GM23338 (cell line): ENCODE measurements at regions not wholly inside any gene's neighbourhood (a gene's known extent, or its start where the extent isn't known, plus 50 kb on each side); places are given as distances from the start of the nearest gene placed in this dataset.

Experiments
- EZH2 ChIP-seq: fragments of 200-600 bp; sonication (generic); IDR thresholded peaks from one replicate; pipeline ENCODE4 v1.8.0; 2017; ENCODE audit warnings: antibody characterized with exemption, mild to moderate bottlenecking, low read depth; ENCODE audit not compliant: unreplicated experiment
- EZH2phosphoT487 ChIP-seq: fragments of 200-600 bp; sonication (generic); IDR thresholded peaks from one replicate; pipeline ENCODE4 v1.8.1; 2018; ENCODE audit warnings: antibody characterized with exemption; ENCODE audit not compliant: unreplicated experiment
- NANOG ChIP-seq: IDR thresholded peaks from 2 replicates; pipeline ENCODE4 v1.6.1; 2016; ENCODE audit warnings: antibody characterized with exemption, borderline replicate concordance
- POLR2AphosphoS5 ChIP-seq: IDR thresholded peaks from 2 replicates; pipeline ENCODE4 v1.6.1; 2016; ENCODE audit warnings: antibody characterized with exemption, low read depth
- TF ChIP-seq, protein P1 (sequence below), 2 experiments: fragments of 200-600 bp in 1 of 2; sonication (generic) in 1 of 2; conservative IDR thresholded peaks; 2 replicates each; pipeline versions ENCODE4 v1.5.1 to v1.6.1; 2016 to 2017; ENCODE audit warnings: antibody characterized with exemption in 2 of 2, low read depth in 2 of 2, mild to moderate bottlenecking in 2 of 2, moderate library complexity in 1 of 2
- TF ChIP-seq, protein P2 (sequence below): IDR thresholded peaks from one replicate; pipeline ENCODE4 v1.6.1; 2018; ENCODE audit warnings: antibody characterized with exemption; ENCODE audit not compliant: unreplicated experiment

DNA sequence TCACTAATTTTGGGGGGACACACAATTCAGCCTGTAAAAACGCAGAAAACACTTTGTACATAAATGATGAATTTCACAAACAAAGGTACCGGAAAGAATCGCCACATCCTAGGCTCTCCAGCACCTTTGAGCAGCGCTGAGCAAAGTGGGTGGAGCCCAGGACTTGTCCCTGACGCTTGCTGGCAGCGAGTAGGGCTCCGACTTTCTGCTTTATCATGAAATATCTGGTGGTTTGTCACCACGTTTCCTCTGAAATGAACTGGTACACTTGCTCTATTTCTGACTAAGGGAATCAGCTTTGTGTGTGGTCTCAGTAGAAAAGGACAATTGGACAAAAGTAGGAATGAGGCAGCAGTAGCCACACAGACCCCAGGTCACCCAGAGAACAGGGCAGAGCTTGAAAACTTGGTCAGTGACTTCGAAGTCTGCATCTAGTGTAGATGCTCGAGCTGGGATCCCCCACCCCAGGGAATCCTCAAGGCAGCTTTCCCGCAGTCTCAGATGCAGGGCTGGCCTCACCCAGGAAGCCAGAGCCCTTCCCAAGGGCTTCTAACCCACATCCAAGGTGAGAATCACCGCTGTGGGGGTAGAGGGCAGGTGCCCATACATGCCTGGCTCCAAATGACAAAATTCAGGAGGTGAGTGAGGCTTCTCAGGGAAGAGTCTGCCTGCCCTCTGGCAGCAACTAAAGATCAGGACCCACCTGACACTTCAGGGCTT lies 85.3 kb upstream of the SOX1 start:
- TF ChIP-seq, protein P1, sequence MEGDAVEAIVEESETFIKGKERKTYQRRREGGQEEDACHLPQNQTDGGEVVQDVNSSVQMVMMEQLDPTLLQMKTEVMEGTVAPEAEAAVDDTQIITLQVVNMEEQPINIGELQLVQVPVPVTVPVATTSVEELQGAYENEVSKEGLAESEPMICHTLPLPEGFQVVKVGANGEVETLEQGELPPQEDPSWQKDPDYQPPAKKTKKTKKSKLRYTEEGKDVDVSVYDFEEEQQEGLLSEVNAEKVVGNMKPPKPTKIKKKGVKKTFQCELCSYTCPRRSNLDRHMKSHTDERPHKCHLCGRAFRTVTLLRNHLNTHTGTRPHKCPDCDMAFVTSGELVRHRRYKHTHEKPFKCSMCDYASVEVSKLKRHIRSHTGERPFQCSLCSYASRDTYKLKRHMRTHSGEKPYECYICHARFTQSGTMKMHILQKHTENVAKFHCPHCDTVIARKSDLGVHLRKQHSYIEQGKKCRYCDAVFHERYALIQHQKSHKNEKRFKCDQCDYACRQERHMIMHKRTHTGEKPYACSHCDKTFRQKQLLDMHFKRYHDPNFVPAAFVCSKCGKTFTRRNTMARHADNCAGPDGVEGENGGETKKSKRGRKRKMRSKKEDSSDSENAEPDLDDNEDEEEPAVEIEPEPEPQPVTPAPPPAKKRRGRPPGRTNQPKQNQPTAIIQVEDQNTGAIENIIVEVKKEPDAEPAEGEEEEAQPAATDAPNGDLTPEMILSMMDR (conservative IDR thresholded peaks at IDR 0.05; ENCODE audit: low read depth in 2 of 2) = no peak
- TF ChIP-seq EZH2 (no peak), EZH2phosphoT487 (no peak), POLR2AphosphoS5 (no peak), NANOG (no peak)
- TF ChIP-seq, protein P2, sequence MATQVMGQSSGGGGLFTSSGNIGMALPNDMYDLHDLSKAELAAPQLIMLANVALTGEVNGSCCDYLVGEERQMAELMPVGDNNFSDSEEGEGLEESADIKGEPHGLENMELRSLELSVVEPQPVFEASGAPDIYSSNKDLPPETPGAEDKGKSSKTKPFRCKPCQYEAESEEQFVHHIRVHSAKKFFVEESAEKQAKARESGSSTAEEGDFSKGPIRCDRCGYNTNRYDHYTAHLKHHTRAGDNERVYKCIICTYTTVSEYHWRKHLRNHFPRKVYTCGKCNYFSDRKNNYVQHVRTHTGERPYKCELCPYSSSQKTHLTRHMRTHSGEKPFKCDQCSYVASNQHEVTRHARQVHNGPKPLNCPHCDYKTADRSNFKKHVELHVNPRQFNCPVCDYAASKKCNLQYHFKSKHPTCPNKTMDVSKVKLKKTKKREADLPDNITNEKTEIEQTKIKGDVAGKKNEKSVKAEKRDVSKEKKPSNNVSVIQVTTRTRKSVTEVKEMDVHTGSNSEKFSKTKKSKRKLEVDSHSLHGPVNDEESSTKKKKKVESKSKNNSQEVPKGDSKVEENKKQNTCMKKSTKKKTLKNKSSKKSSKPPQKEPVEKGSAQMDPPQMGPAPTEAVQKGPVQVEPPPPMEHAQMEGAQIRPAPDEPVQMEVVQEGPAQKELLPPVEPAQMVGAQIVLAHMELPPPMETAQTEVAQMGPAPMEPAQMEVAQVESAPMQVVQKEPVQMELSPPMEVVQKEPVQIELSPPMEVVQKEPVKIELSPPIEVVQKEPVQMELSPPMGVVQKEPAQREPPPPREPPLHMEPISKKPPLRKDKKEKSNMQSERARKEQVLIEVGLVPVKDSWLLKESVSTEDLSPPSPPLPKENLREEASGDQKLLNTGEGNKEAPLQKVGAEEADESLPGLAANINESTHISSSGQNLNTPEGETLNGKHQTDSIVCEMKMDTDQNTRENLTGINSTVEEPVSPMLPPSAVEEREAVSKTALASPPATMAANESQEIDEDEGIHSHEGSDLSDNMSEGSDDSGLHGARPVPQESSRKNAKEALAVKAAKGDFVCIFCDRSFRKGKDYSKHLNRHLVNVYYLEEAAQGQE = no peak
